ENCODE measurements at regions not wholly inside any gene's neighbourhood (a gene's known extent, or its start where the extent isn't known, plus 50 kb on each side); places are given as distances from the start of the nearest gene placed in this dataset.

DNA sequence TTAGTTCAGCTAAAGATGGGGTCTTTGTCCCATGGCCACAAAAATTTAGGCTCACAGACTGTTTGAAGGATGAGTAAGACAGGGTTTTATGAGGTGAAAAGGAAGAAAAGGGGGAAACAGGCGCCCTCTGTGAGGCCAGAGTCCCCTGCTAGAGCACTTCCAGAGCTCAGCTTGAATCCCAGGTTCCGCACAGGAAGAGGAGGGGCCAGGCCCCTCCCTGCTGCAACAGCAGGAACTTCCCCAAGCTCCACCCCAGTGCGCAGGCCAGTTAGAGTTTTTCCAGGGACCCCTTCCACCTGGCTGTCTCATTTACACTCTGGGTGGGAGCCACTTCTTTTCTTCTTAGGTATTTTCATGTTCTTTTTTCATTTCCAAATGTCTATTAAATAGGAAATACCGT is 480.8 kb downstream of the PSAT1 start:
- TF ChIP-seq, protein P1, sequence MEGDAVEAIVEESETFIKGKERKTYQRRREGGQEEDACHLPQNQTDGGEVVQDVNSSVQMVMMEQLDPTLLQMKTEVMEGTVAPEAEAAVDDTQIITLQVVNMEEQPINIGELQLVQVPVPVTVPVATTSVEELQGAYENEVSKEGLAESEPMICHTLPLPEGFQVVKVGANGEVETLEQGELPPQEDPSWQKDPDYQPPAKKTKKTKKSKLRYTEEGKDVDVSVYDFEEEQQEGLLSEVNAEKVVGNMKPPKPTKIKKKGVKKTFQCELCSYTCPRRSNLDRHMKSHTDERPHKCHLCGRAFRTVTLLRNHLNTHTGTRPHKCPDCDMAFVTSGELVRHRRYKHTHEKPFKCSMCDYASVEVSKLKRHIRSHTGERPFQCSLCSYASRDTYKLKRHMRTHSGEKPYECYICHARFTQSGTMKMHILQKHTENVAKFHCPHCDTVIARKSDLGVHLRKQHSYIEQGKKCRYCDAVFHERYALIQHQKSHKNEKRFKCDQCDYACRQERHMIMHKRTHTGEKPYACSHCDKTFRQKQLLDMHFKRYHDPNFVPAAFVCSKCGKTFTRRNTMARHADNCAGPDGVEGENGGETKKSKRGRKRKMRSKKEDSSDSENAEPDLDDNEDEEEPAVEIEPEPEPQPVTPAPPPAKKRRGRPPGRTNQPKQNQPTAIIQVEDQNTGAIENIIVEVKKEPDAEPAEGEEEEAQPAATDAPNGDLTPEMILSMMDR (conservative IDR thresholded peaks at IDR 0.05): no peak
- no peak for TF ChIP-seq ZFX (IDR thresholded peaks at IDR 0.05)
